HUES48 (cell line): ENCODE measurements at regions not wholly inside any gene's neighbourhood (a gene's known extent, or its start where the extent isn't known, plus 50 kb on each side); places are given as distances from the start of the nearest gene placed in this dataset.

Source experiments
- H3K27ac ChIP-seq: one replicate; pipeline ENCODE4 v1.7.0; 2013; ENCODE audit warnings: low read depth, low read length, inconsistent platforms
- H3K27me3 ChIP-seq: 2 replicates; pipeline ENCODE4 v1.6.1; 2013; ENCODE audit warnings: mild to moderate bottlenecking, low read length; ENCODE audit not compliant: control insufficient read depth, insufficient read depth
- H3K36me3 ChIP-seq: 2 replicates; pipeline ENCODE4 v1.6.1; 2013; ENCODE audit warnings: low read length; ENCODE audit not compliant: control insufficient read depth, insufficient read depth
- H3K4me1 ChIP-seq: 2 replicates; pipeline ENCODE4 v1.6.1; 2013; ENCODE audit warnings: mild to moderate bottlenecking, low read length; ENCODE audit not compliant: control insufficient read depth, insufficient read depth
- H3K4me3 ChIP-seq: 2 replicates; pipeline ENCODE4 v1.5.1; 2013; ENCODE audit warnings: mild to moderate bottlenecking, low read depth, low read length
- H3K9ac ChIP-seq: 2 replicates; pipeline ENCODE4 v1.6.1; 2013; ENCODE audit warnings: mild to moderate bottlenecking, low read depth, low read length, moderate library complexity
- H3K9me3 ChIP-seq: 2 replicates; pipeline ENCODE4 v1.6.1; 2013; ENCODE audit warnings: low read length; ENCODE audit not compliant: control insufficient read depth, insufficient read depth

- H3K4me3 ChIP-seq = no peak overlapping the region
- no peak overlapping the region for H3K27ac ChIP-seq
- no peaks in the 10 kb centered on the region for H3K36me3 ChIP-seq
- peaks cover 8% of the 10 kb centered on the region for H3K4me1 ChIP-seq
- H3K9me3 ChIP-seq = no peaks in the 10 kb centered on the region
- no peak overlapping the region for H3K9ac ChIP-seq
- no peaks in the 10 kb centered on the region for H3K27me3 ChIP-seq
Observed at GRCh38 chr5:39779831-39780230, 355.1 kb upstream of the DAB2 start.

GRCh38 chr5:39775797-39776365, 351.1 kb upstream of the DAB2 start:
- no peaks in the 10 kb centered on the region for H3K27me3 ChIP-seq
- H3K27ac ChIP-seq = no peak overlapping the region
- H3K4me3 ChIP-seq = no peak overlapping the region
- peaks cover 8% of the 10 kb centered on the region for H3K4me1 ChIP-seq
- H3K9ac ChIP-seq = no peak overlapping the region
- no peaks in the 10 kb centered on the region for H3K9me3 ChIP-seq
- no peaks in the 10 kb centered on the region for H3K36me3 ChIP-seq

- Histone ChIP-seq H3K4me3 (no peak overlapping the region), H3K9me3 (no peaks in the 10 kb centered on the region), H3K4me1 (peaks cover 5% of the 10 kb centered on the region), H3K27ac (no peak overlapping the region), H3K9ac (no peak overlapping the region), H3K27me3 (no peaks in the 10 kb centered on the region), H3K36me3 (no peaks in the 10 kb centered on the region)
Observed at GRCh38 chr5:39775086-39775796, 350.5 kb upstream of the DAB2 start.

- H3K9me3 ChIP-seq = no peaks in the 10 kb centered on the region
- no peak overlapping the region for H3K4me3 ChIP-seq
- H3K27ac ChIP-seq = no peak overlapping the region
- no peaks in the 10 kb centered on the region for H3K4me1 ChIP-seq
- no peaks in the 10 kb centered on the region for H3K36me3 ChIP-seq
- no peak overlapping the region for H3K9ac ChIP-seq
- no peaks in the 10 kb centered on the region for H3K27me3 ChIP-seq
Observed at GRCh38 chr5:39774605-39775004, 349.8 kb upstream of the DAB2 start.

- H3K9ac ChIP-seq = no peak overlapping the region
- no peaks in the 10 kb centered on the region for H3K36me3 ChIP-seq
- H3K9me3 ChIP-seq = no peaks in the 10 kb centered on the region
- H3K4me3 ChIP-seq = no peak overlapping the region
- no peaks in the 10 kb centered on the region for H3K27me3 ChIP-seq
- H3K4me1 ChIP-seq = no peaks in the 10 kb centered on the region
- H3K27ac ChIP-seq = no peak overlapping the region
Observed at GRCh38 chr5:39772307-39772706, 347.5 kb upstream of the DAB2 start.

- no peak overlapping the region for H3K9ac ChIP-seq
- H3K9me3 ChIP-seq = no peaks in the 10 kb centered on the region
- no peaks in the 10 kb centered on the region for H3K27me3 ChIP-seq
- H3K4me3 ChIP-seq = no peak overlapping the region
- no peaks in the 10 kb centered on the region for H3K36me3 ChIP-seq
- no peak overlapping the region for H3K27ac ChIP-seq
- no peaks in the 10 kb centered on the region for H3K4me1 ChIP-seq
Observed at GRCh38 chr5:39767916-39768315, 343.1 kb upstream of the DAB2 start.

- H3K27ac ChIP-seq = no peak overlapping the region
Observed at GRCh38 chr5:39765366-39765765, 340.6 kb upstream of the DAB2 start.

GRCh38 chr5:39762761-39763160, 338.0 kb upstream of the DAB2 start:
- Histone ChIP-seq H3K27me3 (no peaks in the 10 kb centered on the region), H3K4me3 (no peak overlapping the region), H3K36me3 (no peaks in the 10 kb centered on the region), H3K4me1 (no peaks in the 10 kb centered on the region), H3K9ac (no peak overlapping the region), H3K27ac (no peak overlapping the region), H3K9me3 (no peaks in the 10 kb centered on the region)

More at GRCh38 chr5:39765366-39765765, 340.6 kb upstream of the DAB2 start:
- Histone ChIP-seq H3K27me3 (no peaks in the 10 kb centered on the region), H3K4me3 (no peak overlapping the region), H3K4me1 (no peaks in the 10 kb centered on the region), H3K9me3 (no peaks in the 10 kb centered on the region), H3K9ac (no peak overlapping the region), H3K36me3 (no peaks in the 10 kb centered on the region)

GRCh38 chr5:39761199-39761950, 336.6 kb upstream of the DAB2 start:
- H3K27me3 ChIP-seq = no peaks in the 10 kb centered on the region
- H3K4me3 ChIP-seq = no peak overlapping the region
- H3K27ac ChIP-seq = no peak overlapping the region
- H3K36me3 ChIP-seq = no peaks in the 10 kb centered on the region
- no peaks in the 10 kb centered on the region for H3K4me1 ChIP-seq
- no peaks in the 10 kb centered on the region for H3K9me3 ChIP-seq
- no peak overlapping the region for H3K9ac ChIP-seq

GRCh38 chr5:39760385-39761198, 335.8 kb upstream of the DAB2 start:
- no peak overlapping the region for H3K27ac ChIP-seq
- no peaks in the 10 kb centered on the region for H3K9me3 ChIP-seq
- H3K36me3 ChIP-seq = no peaks in the 10 kb centered on the region
- H3K4me3 ChIP-seq = no peak overlapping the region
- H3K27me3 ChIP-seq = no peaks in the 10 kb centered on the region
- H3K9ac ChIP-seq = no peak overlapping the region
- no peaks in the 10 kb centered on the region for H3K4me1 ChIP-seq
